NCI-H1417 (cell line): ENCODE measurements at regions not wholly inside any gene's neighbourhood (a gene's known extent, or its start where the extent isn't known, plus 50 kb on each side); places are given as distances from the start of the nearest gene placed in this dataset.
"Not testable (repeated sequence)": the region's sequence is repeated elsewhere in the genome, so short reads cannot be mapped to it uniquely, and the experiment has no call there.

ENCODE experiments used
- DNase-seq, 3 experiments: peaks; one replicate each; lab custom pipeline; 2025; lab: John Stamatoyannopoulos, UW

DNA sequence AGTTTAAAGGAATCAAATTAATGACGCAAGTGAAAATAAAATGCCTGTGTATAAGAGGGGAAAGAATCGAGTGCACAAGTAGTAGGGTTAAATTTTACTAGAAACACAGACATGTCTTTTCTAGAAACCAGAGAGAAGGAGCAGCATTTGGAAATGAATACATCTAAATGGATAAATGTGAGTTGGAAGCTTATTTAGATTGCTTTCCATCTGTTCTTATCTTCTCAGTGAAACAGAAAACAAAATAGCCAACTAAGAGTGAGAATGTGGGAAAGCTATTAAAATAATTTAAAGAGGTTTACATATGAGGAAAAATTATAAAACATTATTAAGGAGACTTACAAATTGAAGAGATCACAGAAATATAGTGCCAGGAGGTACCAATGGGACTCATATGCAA lies 1818.9 kb upstream of the FLRT2 start:
- DNase-seq: no peak

DNA sequence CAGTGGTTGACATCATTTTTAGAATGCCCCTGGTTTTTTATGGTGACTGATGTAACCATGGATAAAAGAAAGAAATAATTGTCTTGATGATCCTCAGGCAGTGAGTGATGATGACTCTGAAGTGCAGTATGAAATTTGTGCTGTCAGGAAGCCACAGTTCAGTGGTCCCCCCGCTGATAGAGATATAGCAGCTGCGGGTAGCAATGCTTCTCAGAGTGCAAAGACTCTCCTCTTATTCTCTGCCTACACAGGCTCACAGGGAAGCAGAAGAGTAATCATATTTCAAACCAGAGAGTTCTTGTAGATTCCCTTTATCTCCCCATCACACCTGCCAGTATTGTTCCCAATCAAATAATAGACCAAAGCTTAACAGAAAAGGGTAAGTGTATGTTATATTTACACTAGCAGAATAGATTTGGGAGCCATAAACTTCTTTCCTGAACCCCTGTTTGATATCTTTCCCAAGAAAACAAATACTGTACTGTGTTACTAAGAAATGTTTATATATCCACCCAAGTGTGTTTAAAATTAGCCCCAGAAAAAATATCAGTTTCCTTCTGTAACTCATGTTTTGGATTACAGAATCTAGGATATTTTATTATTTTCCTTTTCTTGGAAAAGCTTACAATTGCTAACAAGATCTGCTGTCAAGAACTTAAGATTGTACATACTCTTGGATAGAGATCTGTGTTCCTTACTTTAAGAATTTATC lies 1817.4 kb upstream of the FLRT2 start:
- DNase-seq: peak in 1 of 3 experiments; percentile 42

- no peak for DNase-seq
Measured at GRCh38 chr14:83713732-83714131, 1816.2 kb upstream of the FLRT2 start.

GRCh38 chr14:83714151-83714550 lies 1815.8 kb upstream of the FLRT2 start:
- DNase-seq: no peak

GRCh38 chr14:83719435-83719834 lies 1810.5 kb upstream of the FLRT2 start:
- DNase-seq: not testable (repeated sequence)

DNA sequence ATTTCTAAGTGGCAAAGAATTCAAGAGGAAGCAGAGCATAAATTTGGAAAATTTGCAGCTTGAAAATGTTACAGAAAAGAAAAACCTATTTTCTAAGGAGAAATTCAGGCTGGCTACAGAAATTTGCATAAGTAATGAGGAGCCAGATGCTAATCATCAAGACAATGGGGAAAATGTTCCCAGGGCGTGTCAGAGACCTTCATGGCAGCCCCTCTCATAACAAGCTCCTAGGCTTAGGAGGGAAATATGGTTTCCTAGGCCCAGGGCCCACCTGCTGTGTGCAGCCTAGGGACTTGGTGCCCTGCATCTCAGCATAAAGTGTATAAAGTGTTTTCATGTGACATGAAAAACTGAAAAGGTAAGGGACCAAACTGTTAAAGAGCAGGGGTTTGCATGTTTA lies 1796.3 kb upstream of the FLRT2 start:
- DNase-seq: no peak

GRCh38 chr14:83734431-83734830 lies 1795.5 kb upstream of the FLRT2 start:
- DNase-seq: no peak

DNA sequence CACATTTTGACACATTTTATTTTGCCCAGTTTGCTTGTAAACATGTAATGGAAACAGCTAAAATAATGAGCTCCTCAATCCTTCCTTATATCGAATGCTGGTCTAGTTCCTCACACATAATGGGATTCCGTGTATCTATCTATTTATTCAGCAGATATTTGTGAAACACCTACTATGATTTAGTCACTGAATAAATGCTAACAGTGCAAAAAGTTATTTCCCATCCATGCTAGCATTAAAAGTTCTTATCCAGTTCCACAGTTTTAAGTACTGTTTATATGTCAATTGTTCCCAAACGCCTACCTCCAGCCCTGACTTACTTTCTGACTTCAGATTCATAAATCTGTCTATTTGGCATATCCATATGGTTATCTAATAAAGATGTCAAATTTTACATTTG lies 1788.7 kb upstream of the FLRT2 start:
- DNase-seq: no peak

GRCh38 chr14:83744224-83744623 lies 1785.7 kb upstream of the FLRT2 start:
- no peak for DNase-seq

DNA sequence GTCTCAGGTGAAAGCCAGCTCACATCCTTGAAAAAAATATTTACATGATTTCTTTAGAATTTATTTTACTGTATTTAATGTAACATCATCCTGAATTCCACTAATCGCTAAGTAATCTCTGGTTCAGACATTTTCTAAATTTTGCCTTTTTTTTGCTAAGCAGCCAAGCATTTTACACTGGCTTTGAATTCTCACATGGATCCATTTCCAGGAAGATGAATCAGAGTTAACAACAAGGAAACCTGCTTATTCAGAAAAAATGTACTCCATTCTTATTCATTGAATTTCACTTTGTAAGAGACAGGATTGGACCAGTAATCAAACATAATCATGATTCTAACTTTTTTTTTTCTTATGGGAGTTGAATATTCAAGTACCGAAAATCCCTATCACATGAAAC lies 1785.1 kb upstream of the FLRT2 start:
- no peak for DNase-seq

GRCh38 chr14:83746336-83746735 lies 1783.6 kb upstream of the FLRT2 start:
- DNase-seq: peak in 1 of 3 experiments; percentile 24

GRCh38 chr14:83757916-83758315 lies 1772.0 kb upstream of the FLRT2 start:
- no peak for DNase-seq

DNA sequence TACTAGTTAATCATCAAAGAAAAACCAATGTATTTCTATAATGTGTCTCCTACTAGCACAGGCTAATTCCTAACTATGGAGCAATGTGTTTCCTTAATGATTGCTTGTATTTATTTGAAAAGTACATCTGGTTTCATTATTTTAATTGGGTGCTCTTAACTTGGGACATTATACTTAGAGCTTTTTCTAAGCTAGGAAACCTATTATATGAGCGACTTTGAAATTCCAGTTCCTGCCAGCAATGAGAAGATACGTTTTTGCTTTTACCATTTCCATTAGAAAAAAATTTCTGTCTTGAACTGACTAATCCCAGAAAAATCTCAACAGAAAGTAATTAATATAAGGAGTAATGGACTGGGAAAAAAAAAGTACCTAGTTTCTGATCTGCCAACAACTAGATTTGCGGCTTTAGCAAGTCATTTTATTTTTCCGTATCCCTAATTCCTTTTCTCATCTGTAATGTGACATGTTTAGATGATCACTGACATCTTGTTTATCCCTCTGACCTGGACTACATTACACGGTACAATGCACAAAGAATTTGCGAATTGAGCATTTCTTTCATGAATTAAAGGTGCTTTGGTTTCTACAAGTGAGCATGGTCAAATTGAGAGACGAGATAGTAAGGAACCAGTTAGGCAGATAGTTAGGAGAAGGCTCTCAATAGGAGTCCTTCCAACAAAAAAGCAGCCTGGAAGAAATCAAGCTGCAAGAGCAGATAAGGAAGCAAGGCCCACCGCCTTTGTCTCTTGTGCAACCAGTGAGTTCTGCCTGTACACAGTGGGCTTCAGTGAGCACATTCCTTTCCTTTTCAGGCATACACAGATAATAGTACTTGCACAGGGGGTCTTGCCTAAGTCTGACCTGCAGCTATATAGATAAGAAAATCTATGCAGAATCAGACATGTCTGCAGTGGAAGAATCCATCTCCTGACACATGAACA lies 1765.0 kb upstream of the FLRT2 start:
- DNase-seq: no peak

GRCh38 chr14:83777516-83777915 lies 1752.4 kb upstream of the FLRT2 start:
- DNase-seq: peak in 1 of 3 experiments; percentile 20

DNA sequence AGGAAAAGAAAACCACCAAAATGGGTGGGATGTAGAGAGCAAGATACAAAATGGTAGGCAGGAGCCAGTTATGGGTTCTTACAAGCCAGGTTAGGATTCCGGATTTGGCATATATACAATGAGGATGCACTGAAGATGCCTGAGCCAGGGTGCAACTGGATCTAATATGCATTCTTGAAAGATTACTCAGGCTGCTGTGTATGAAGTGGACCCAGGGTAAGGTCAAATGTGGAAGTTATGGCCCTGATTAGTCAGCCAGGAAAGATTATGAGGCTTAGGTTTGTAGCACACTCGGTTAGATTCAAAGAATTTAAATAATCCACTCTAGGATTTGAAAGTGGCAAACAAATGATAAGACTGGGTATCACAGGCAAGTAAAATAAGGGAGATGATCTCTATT lies 1750.7 kb upstream of the FLRT2 start:
- no peak for DNase-seq

DNA sequence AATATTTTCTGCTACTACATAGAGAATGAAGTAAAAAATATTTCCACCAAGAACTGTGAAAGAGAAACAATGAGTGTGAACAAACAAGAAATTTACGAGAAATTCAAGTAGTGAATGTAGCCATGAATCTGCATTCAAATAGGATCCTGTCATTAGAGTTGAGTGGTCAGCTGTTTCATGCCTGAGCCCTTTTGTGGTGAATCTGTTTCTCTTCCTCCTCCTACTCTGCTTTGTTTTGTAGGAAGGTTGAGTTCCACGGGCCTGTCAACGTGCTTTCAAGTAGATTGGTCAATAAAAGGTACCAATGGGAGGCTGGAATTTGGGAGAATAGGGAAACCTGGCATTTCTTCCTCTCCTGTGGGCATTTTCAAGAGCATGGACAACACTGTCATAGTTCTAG lies 1749.6 kb upstream of the FLRT2 start:
- DNase-seq: no peak

DNA sequence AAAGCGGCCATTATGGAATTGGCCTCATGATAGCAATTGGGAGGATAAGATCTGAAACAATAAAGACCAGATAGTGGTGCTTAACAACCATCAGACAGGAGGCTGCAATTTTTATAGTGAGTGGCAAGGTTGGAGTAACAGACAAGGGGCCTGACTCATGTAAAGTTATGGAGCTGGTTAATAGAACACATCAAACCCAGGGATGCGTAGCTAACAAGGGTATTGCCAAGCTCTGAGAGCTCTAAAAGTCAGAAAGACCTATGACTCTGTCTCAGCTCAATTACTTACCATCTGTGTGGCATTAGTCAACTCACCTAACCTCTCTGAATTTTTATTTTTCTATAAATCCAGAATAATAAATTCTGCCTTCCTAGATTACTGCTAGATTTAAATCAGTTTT lies 1731.5 kb upstream of the FLRT2 start:
- no peak for DNase-seq

DNA sequence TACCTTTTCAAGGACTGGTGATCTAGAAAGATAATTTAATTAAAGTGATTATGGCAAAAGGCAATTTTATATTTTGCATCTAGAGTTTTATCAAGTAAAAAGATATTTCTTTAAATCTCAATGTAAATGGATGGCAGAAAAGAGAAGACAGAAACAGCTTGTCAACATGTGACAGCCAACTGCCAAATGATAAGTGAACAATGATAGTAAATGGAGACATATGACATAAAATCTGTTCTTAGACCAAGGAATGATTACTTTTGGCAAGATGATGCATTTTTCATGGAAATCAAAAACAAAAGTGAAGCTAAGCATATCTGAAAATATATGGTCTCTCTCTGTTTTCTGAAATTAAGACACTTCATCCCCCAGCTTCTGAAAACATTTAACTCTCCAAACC lies 1730.7 kb upstream of the FLRT2 start:
- no peak for DNase-seq

- peak in 1 of 3 experiments; percentile 16 for DNase-seq
Measured at GRCh38 chr14:83814896-83815295, 1715.0 kb upstream of the FLRT2 start.

DNA sequence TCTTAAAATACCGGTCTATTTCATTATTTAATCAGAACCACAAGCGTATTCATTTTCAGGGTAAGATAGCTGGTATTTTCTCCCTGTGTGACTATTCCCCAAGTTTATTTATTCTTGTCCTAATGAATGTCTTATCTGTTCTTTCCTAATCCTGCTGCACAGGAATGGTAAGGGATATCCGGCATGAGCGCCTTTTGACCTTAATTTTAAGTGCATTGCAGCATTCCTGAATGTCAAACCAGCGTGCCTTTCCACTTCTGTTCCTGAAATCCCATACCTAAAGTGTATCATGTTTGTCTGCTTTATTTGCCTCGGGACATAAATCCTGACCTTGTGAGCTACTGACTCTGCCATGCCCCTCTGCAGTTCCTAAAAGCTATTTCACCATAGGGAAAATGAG lies 1713.2 kb upstream of the FLRT2 start:
- DNase-seq: no peak

GRCh38 chr14:83825843-83826242 lies 1704.1 kb upstream of the FLRT2 start:
- DNase-seq: peak in 1 of 3 experiments; percentile 42

GRCh38 chr14:83826838-83827237 lies 1703.1 kb upstream of the FLRT2 start:
- DNase-seq: no peak

DNA sequence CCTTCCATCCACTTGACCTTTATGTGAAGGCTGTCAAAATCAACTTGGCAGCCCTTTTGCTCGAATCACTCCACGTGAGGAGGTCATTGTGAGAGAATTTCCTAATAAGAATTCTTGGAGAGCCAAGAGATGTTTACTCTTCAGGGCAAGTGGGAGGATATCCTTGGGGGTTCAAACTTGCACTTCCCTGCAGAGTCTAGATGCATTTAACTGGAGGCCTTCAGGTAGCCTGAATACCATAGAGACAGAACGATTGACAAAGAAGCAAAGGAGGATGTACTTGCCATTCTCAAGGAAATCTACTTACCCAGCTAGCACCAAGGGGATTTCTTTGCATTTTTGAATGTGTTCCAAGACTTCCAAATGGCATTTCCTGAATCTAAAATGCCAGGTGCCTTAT lies 1702.6 kb upstream of the FLRT2 start:
- no peak for DNase-seq
